COLO668 (cell line): ENCODE measurements at regions not wholly inside any gene's neighbourhood (a gene's known extent, or its start where the extent isn't known, plus 50 kb on each side); places are given as distances from the start of the nearest gene placed in this dataset.

Experiments
- DNase-seq: peaks from one replicate; lab custom pipeline; 2025; ENCODE audit not compliant: unreplicated experiment; lab: John Stamatoyannopoulos, UW

GRCh38 chr12:60981473-60981872, 1278.7 kb upstream of the USP15 start:
- DNase-seq: no peak

GRCh38 chr12:60992087-60992486, 1268.1 kb upstream of the USP15 start:
- no peak for DNase-seq

- DNase-seq: no peak
Observed at GRCh38 chr12:60995256-60995825, 1264.9 kb upstream of the USP15 start.

- DNase-seq: no peak
Observed at GRCh38 chr12:60997869-60998378, 1262.3 kb upstream of the USP15 start.

- DNase-seq: no peak
Observed at GRCh38 chr12:61009192-61009591, 1251.0 kb upstream of the USP15 start.

GRCh38 chr12:61011767-61012423, 1248.3 kb upstream of the USP15 start:
- no peak for DNase-seq

- DNase-seq: no peak
Observed at GRCh38 chr12:61018571-61018970, 1241.6 kb upstream of the USP15 start.

- no peak for DNase-seq
Observed at GRCh38 chr12:61023231-61023630, 1237.0 kb upstream of the USP15 start.

- DNase-seq: no peak
Observed at GRCh38 chr12:61029516-61029915, 1230.7 kb upstream of the USP15 start.

GRCh38 chr12:61037792-61038191, 1222.4 kb upstream of the USP15 start:
- DNase-seq: no peak

- no peak for DNase-seq
Observed at GRCh38 chr12:61043838-61044237, 1216.4 kb upstream of the USP15 start.

- DNase-seq: no peak
Observed at GRCh38 chr12:61044766-61045165, 1215.4 kb upstream of the USP15 start.

GRCh38 chr12:61070640-61071414, 1189.4 kb upstream of the USP15 start:
- DNase-seq: no peak

GRCh38 chr12:61072717-61073116, 1187.5 kb upstream of the USP15 start:
- DNase-seq: no peak

- DNase-seq: no peak
Observed at GRCh38 chr12:61095111-61095510, 1165.1 kb upstream of the USP15 start.

- no peak for DNase-seq
Observed at GRCh38 chr12:61098031-61098580, 1162.1 kb upstream of the USP15 start.

GRCh38 chr12:61107118-61107517, 1153.1 kb upstream of the USP15 start:
- DNase-seq: no peak

GRCh38 chr12:61111218-61111617, 1149.0 kb upstream of the USP15 start:
- no peak for DNase-seq

- no peak for DNase-seq
Observed at GRCh38 chr12:61137677-61138414, 1122.4 kb upstream of the USP15 start.

- DNase-seq: no peak
Observed at GRCh38 chr12:61138415-61138759, 1121.8 kb upstream of the USP15 start.

GRCh38 chr12:61161961-61162360, 1098.2 kb upstream of the USP15 start:
- no peak for DNase-seq
